ENCODE measurements at regions not wholly inside any gene's neighbourhood (a gene's known extent, or its start where the extent isn't known, plus 50 kb on each side); places are given as distances from the start of the nearest gene placed in this dataset.
A peak's percentile ranks its signal among the peaks of the same experiment; 100 is the strongest.

DNA sequence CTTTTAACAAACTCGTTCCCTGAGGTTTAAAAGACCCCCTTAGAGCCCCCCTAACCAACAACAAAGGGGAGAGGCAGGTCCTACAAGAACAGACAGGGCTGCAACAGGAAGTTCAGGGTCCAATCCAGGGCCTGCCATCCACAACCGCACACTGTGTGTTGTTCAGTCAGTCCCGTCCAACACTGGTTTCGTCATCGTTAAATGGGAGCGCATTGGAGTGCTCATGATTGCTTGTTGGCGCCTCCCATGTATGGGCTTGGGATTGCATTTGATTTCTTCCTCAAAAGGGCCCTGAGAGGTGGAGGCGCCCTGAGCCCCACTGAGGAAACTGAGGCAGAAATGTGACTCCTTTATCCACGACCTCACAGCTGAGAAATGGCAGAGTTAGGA is 174.1 kb downstream of the MN1 start:
- TF ChIP-seq, protein P1, sequence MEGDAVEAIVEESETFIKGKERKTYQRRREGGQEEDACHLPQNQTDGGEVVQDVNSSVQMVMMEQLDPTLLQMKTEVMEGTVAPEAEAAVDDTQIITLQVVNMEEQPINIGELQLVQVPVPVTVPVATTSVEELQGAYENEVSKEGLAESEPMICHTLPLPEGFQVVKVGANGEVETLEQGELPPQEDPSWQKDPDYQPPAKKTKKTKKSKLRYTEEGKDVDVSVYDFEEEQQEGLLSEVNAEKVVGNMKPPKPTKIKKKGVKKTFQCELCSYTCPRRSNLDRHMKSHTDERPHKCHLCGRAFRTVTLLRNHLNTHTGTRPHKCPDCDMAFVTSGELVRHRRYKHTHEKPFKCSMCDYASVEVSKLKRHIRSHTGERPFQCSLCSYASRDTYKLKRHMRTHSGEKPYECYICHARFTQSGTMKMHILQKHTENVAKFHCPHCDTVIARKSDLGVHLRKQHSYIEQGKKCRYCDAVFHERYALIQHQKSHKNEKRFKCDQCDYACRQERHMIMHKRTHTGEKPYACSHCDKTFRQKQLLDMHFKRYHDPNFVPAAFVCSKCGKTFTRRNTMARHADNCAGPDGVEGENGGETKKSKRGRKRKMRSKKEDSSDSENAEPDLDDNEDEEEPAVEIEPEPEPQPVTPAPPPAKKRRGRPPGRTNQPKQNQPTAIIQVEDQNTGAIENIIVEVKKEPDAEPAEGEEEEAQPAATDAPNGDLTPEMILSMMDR (IDR thresholded peaks at IDR 0.05; ENCODE audit: low read depth, low read length, missing control alignments) = peak; percentile 7
- no peak for DNase-seq (ENCODE audit: low read depth)
- no peak overlapping the region for H3K4me3 ChIP-seq (ENCODE audit: low read depth, low read length)

DNA sequence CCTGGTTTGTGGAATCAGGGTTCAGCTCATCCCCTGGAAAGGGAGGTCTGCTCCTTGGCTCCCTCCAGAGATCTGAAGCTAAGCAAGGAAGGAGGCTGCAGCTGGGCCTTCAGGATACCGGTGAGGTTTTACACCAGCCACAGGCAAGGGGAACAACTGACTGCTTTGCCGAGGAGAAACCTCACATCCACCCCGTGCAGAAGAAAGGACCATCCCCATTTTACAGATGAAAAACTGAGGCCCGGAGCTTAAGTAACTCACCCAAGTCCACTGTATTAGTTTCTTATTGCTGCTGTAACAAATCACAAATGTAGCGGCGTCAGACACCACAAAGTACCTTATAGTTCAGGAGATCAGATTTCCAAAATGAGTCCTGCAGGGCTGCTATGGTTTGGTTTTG is 173.7 kb downstream of the MN1 start:
- TF ChIP-seq, protein P1 (IDR thresholded peaks at IDR 0.05; ENCODE audit: low read depth, low read length, missing control alignments) = no peak
- no peak for DNase-seq (ENCODE audit: low read depth)
- no peak overlapping the region for H3K4me3 ChIP-seq (ENCODE audit: low read depth, low read length)

GRCh38 chr22:27628341-27628740 is 173.2 kb downstream of the MN1 start:
- no peak overlapping the region for H3K4me3 ChIP-seq (ENCODE audit: low read depth, low read length)
- DNase-seq (ENCODE audit: low read depth) = no peak
- TF ChIP-seq, protein P1 (IDR thresholded peaks at IDR 0.05; ENCODE audit: low read depth, low read length, missing control alignments) = no peak

DNA sequence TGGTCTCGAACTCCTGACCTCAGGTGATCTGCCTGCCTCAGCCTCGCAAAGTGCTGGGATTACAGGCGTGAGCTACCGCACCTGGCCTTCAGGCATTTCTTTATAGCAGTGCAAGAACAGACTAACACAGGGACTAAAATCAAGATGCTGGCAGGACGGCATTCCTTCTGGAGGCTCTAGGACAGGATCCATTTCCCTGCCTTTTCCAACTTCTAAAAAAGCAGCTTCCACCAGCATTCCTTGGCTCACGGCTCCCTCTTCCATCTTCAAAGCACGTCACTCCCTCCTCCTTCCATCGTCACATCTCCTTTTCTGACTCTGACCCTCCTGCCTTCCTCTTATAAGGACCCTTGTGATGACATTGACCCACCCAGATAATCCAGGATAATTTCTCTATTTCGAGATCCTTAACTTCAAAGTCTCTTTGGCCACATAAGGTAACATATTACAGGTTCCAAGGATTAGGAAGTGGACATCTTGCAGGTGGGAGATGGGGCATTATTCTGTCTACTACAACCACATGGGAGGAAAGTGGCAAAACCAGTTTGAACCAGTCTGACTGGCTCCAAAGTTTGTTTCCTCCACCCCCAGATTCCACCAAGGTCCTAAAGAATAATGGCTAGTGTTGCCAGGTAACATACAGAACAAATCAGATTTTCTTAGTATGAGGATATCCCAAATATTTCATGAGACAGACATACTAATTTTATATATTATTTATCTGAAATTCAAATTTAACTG is 172.5 kb downstream of the MN1 start:
- H3K4me3 ChIP-seq (ENCODE audit: low read depth, low read length) = no peak overlapping the region
- TF ChIP-seq, protein P1 (IDR thresholded peaks at IDR 0.05; ENCODE audit: low read depth, low read length, missing control alignments) = no peak
- no peak for DNase-seq (ENCODE audit: low read depth)

- TF ChIP-seq, protein P1 (IDR thresholded peaks at IDR 0.05; ENCODE audit: low read depth, low read length, missing control alignments) = no peak
Measured at GRCh38 chr22:27629908-27630673, 171.5 kb downstream of the MN1 start.

GRCh38 chr22:27630754-27631153 is 170.8 kb downstream of the MN1 start:
- no peak overlapping the region for H3K4me3 ChIP-seq (ENCODE audit: low read depth, low read length)
- TF ChIP-seq, protein P1 (IDR thresholded peaks at IDR 0.05; ENCODE audit: low read depth, low read length, missing control alignments) = no peak
- DNase-seq (ENCODE audit: low read depth) = no peak

More at GRCh38 chr22:27629908-27630673, 171.5 kb downstream of the MN1 start:
- no peak for DNase-seq (ENCODE audit: low read depth)
- no peak overlapping the region for H3K4me3 ChIP-seq (ENCODE audit: low read depth, low read length)
